ENCODE measurements at regions not wholly inside any gene's neighbourhood (a gene's known extent, or its start where the extent isn't known, plus 50 kb on each side); places are given as distances from the start of the nearest gene placed in this dataset.

DNA sequence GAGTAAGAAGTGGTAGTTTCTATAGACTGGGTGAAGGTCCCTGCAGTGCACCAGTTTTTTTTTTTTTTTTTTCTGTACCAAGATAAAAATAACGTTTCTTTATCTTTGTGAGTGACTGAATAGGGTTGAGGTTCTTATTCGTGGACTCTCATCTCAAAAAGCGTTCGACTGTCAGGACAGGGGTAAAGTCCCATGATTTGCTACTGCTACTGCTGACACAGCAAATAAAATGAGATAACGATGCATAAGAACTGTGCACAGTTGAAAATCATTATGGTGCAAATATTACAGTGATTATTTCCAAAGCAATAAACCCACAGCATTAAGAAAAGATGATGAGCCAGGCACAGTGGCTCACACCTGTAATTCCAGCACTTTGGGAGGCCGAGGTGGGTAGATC is 482.0 kb upstream of the CHST9 start:
- ChIA-PET POLR2A (no interaction called here), SMC1A (ENCODE audit: uncharacterized antibody, unreplicated experiment) (no interaction called here), RAD21 (ENCODE audit: unreplicated experiment) (no interaction called here), CTCF (no interaction called here)
- Histone ChIP-seq H3K9me3 (replicated peaks; ENCODE audit: control insufficient read depth, insufficient read depth, low read length) (no peaks in the 10 kb centered on the region), H3K4me2 (ENCODE audit: control insufficient read depth, insufficient read depth) (no peak overlapping the region), H3K27ac (ENCODE audit: control insufficient read depth, insufficient read depth) (no peak overlapping the region), H3K4me3 (no peak overlapping the region), H3K4me1 (ENCODE audit: control insufficient read depth, insufficient read depth, low read length) (no peaks in the 10 kb centered on the region), H4K20me1 (ENCODE audit: control insufficient read depth, insufficient read depth) (no peaks in the 10 kb centered on the region), H3K27me3 (replicated peaks in 1 of 2; ENCODE audit: control insufficient read depth in 2 of 2, insufficient read depth in 2 of 2, low read length in 1 of 2) (no peaks in the 10 kb centered on the region), H3K9ac (ENCODE audit: control insufficient read depth, insufficient read depth, low read length) (no peak overlapping the region), H3K36me3 (ENCODE audit: control insufficient read depth in 2 of 2, insufficient read depth in 2 of 2, low read length in 1 of 2) (no peaks in the 10 kb centered on the region), H3K79me2 (ENCODE audit: control insufficient read depth, insufficient read depth, low read length) (no peaks in the 10 kb centered on the region), H2AFZ (ENCODE audit: control insufficient read depth, low read depth, low read length) (no peak overlapping the region)
- TF ChIP-seq, protein P1, sequence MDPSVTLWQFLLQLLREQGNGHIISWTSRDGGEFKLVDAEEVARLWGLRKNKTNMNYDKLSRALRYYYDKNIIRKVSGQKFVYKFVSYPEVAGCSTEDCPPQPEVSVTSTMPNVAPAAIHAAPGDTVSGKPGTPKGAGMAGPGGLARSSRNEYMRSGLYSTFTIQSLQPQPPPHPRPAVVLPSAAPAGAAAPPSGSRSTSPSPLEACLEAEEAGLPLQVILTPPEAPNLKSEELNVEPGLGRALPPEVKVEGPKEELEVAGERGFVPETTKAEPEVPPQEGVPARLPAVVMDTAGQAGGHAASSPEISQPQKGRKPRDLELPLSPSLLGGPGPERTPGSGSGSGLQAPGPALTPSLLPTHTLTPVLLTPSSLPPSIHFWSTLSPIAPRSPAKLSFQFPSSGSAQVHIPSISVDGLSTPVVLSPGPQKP (IDR thresholded peaks at IDR 0.05; ENCODE audit: low read depth, low read length): no peak
- TF ChIP-seq JUNB (IDR thresholded peaks at IDR 0.05) (no peak), KDM1A (IDR thresholded peaks at IDR 0.05; ENCODE audit: borderline replicate concordance) (no peak), SMARCA5 (IDR thresholded peaks at IDR 0.05) (no peak), RFX5 (IDR thresholded peaks at IDR 0.05; ENCODE audit: low read depth, low read length) (no peak), ASH2L (IDR thresholded peaks at IDR 0.05; ENCODE audit: borderline replicate concordance, low read depth) (no peak), EP300 (IDR thresholded peaks at IDR 0.05; ENCODE audit: borderline replicate concordance in 1 of 2, control insufficient read depth in 1 of 2, low read depth in 2 of 2, low read length in 2 of 2) (no peak), FOXM1 (IDR thresholded peaks at IDR 0.05; ENCODE audit: low read depth, low read length) (no peak), NR2C1 (IDR thresholded peaks at IDR 0.05) (no peak), IKZF1 (conservative IDR thresholded peaks at IDR 0.05) (no peak), NR2F1 (conservative IDR thresholded peaks at IDR 0.05) (no peak), MEF2B (IDR thresholded peaks at IDR 0.05; ENCODE audit: partially characterized antibody, poor library complexity, severe bottlenecking) (no peak), ESRRA (IDR thresholded peaks at IDR 0.05; ENCODE audit: low read length) (no peak), IKZF2 (IDR thresholded peaks at IDR 0.05) (no peak), EZH2 (IDR thresholded peaks at IDR 0.05; ENCODE audit: borderline replicate concordance, control insufficient read depth, low read depth, low read length) (no peak)
- TF ChIP-seq, protein P2, sequence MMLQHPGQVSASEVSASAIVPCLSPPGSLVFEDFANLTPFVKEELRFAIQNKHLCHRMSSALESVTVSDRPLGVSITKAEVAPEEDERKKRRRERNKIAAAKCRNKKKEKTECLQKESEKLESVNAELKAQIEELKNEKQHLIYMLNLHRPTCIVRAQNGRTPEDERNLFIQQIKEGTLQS (IDR thresholded peaks at IDR 0.05; ENCODE audit: borderline replicate concordance, extremely low read depth, low read depth, low read length): no peak
- DNase-seq (ENCODE audit: low read depth, low spot score) (no peak), FAIRE-seq (no peak), ATAC-seq (no peak)
- intact Hi-C loops (cut with micrococcal nuclease; ENCODE audit: unreplicated experiment): no loop called here
- in situ Hi-C loops (cut with MboI): no loop called here
- WGBS (ENCODE audit: insufficient coverage, insufficient replicate concordance, low lambda C conversion rate, missing lambda C conversion rate): 18% methylated on average over 6 of the region's 6 CpGs
- no TSS peak for BruUV-seq (replicated peaks)

Measured in GM12878 (cell line).